ENCODE measurements at regions not wholly inside any gene's neighbourhood (a gene's known extent, or its start where the extent isn't known, plus 50 kb on each side); places are given as distances from the start of the nearest gene placed in this dataset.

DNA sequence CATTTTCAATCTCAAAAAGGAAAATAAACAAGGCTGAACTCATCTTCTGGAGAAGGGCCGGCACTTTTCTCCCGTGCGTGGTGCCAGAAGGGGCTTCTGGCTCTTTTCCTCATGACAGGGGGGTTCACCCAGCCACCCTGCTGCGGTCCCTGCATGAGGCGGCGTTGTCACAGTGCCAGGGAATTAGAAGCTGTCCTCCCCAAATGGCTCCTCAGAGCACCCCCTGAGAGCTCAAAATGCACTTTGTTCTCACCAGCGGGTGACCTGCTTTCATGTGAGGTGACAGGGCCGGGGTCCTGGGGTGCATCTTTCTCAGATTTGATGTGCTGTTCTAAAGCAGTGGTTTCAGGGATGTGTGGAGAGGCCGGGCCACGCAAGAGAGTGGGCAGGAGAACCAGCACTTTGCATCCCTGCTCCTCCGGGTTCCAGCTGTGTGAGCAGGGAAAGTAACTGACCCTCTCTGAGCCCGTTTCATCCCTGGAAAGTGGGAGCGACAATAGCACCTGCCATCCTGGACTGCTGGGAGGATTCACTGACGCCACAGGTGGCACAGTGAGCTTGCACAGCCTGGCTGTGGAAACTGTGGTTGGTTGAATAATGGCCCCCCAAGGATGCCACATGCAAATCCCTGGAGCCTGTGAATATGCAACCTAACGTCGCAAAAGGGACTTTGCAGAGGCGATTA is 94.0 kb downstream of the FOXL1 start:
- Histone ChIP-seq H3K36me3 (ENCODE audit: control insufficient read depth in 2 of 2, insufficient read depth in 1 of 2, low read length in 2 of 2) (no peaks in the 10 kb centered on the region), H3K9me3 (ENCODE audit: control insufficient read depth, insufficient read depth, low read depth, low read length) (no peaks in the 10 kb centered on the region), H3K4me3 (ENCODE audit: low read depth, low read length) (no peak overlapping the region), H3K27ac (ENCODE audit: extremely low read depth, low read depth, low read length) (no peak overlapping the region), H3K4me1 (ENCODE audit: control insufficient read depth, insufficient read depth, low read length) (no peaks in the 10 kb centered on the region)
- ChIA-PET POLR2A (interaction anchor here (0.6 kb wide), 1 partner anchor 8 kb away, joined by 3 read pairs; no protein-coding TSS in a partner anchor), CTCF (no interaction called here)
- TF ChIP-seq RBAK (tag by site-specific recombination; IDR thresholded peaks at IDR 0.05) (no peak), ZIC2 (tag by site-specific recombination; IDR thresholded peaks at IDR 0.05) (peak; percentile 83), ZNF621 (tag by site-specific recombination; IDR thresholded peaks at IDR 0.05) (no peak), ZSCAN23 (tag by site-specific recombination; IDR thresholded peaks at IDR 0.05) (no peak), SCRT2 (tag by site-specific recombination; IDR thresholded peaks at IDR 0.05) (peak; percentile 44)
- TF ChIP-seq, protein P1, sequence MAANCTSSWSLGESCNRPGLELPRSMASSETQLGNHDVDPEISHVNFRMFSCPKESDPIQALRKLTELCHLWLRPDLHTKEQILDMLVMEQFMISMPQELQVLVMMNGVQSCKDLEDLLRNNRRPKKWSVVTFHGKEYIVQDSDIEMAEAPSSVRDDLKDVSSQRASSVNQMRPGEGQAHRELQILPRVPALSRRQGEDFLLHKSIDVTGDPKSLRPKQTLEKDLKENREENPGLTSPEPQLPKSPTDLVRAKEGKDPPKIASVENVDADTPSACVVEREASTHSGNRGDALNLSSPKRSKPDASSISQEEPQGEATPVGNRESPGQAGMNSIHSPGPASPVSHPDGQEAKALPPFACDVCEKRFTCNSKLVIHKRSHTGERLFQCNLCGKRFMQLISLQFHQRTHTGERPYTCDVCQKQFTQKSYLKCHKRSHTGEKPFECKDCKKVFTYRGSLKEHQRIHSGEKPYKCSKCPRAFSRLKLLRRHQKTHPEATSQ (tag by site-specific recombination; IDR thresholded peaks at IDR 0.05) = no peak

DNA sequence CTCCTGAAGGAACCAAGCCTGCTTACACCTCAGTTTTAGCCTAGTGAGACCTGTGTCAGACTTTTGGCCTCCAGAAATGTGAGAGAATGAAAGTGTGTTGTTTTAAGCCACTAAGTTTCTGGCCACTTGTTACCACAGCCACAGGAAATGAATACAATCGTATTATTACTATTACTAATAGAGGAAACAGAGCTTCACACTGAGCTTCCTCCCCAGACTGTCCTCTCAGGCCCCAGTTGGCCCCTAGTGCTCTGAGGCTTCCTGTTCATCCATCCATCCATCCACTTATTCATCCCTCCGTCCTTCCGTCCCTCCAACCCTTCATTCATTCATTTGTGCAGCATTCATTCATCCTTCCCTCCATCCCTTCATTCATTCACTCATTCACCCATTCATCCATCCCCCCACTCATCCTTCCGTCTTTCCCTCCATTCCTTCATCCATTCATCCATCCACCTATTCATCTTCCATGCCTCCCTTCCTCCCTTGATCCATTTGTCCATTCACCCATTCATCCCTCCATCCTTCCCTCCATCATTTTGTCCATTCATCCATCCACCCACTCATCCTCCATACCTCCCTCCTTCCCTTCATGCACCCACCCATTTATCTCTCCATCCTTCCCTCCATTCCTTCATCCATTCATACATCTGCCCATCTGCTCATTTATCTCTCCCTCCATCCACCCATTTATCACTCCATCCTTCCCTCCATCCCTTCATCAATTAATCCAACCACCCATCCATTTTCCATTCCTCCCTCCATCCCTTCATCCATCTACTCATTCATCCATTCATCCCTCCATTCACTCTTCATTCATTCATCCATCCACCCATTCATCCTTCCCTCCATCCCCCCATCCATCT is 95.0 kb downstream of the FOXL1 start:
- Histone ChIP-seq H3K9me3 (ENCODE audit: control insufficient read depth, insufficient read depth, low read depth, low read length) (no peaks in the 10 kb centered on the region), H3K27ac (ENCODE audit: extremely low read depth, low read depth, low read length) (no peak overlapping the region), H3K4me3 (ENCODE audit: low read depth, low read length) (no peak overlapping the region), H3K4me1 (ENCODE audit: control insufficient read depth, insufficient read depth, low read length) (no peaks in the 10 kb centered on the region), H3K36me3 (ENCODE audit: control insufficient read depth in 2 of 2, insufficient read depth in 1 of 2, low read length in 2 of 2) (no peaks in the 10 kb centered on the region)
- TF ChIP-seq, protein P2, sequence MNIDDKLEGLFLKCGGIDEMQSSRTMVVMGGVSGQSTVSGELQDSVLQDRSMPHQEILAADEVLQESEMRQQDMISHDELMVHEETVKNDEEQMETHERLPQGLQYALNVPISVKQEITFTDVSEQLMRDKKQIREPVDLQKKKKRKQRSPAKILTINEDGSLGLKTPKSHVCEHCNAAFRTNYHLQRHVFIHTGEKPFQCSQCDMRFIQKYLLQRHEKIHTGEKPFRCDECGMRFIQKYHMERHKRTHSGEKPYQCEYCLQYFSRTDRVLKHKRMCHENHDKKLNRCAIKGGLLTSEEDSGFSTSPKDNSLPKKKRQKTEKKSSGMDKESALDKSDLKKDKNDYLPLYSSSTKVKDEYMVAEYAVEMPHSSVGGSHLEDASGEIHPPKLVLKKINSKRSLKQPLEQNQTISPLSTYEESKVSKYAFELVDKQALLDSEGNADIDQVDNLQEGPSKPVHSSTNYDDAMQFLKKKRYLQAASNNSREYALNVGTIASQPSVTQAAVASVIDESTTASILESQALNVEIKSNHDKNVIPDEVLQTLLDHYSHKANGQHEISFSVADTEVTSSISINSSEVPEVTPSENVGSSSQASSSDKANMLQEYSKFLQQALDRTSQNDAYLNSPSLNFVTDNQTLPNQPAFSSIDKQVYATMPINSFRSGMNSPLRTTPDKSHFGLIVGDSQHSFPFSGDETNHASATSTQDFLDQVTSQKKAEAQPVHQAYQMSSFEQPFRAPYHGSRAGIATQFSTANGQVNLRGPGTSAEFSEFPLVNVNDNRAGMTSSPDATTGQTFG (tag by site-specific recombination; IDR thresholded peaks at IDR 0.05; ENCODE audit: borderline replicate concordance) = 0 out of 2 replicates have a peak, but pooled peaks have one; percentile 43
- TF ChIP-seq, protein P3, sequence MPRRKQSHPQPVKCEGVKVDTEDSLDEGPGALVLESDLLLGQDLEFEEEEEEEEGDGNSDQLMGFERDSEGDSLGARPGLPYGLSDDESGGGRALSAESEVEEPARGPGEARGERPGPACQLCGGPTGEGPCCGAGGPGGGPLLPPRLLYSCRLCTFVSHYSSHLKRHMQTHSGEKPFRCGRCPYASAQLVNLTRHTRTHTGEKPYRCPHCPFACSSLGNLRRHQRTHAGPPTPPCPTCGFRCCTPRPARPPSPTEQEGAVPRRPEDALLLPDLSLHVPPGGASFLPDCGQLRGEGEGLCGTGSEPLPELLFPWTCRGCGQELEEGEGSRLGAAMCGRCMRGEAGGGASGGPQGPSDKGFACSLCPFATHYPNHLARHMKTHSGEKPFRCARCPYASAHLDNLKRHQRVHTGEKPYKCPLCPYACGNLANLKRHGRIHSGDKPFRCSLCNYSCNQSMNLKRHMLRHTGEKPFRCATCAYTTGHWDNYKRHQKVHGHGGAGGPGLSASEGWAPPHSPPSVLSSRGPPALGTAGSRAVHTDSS (tag by site-specific recombination; IDR thresholded peaks at IDR 0.05) = no peak
- TF ChIP-seq ZNF366 (tag by site-specific recombination; conservative IDR thresholded peaks at IDR 0.05) = peak; percentile 97
- ChIA-PET CTCF (no interaction called here), POLR2A (interaction anchor here (0.6 kb wide), 1 partner anchor 9 kb away, joined by 3 read pairs; no protein-coding TSS in a partner anchor)

DNA sequence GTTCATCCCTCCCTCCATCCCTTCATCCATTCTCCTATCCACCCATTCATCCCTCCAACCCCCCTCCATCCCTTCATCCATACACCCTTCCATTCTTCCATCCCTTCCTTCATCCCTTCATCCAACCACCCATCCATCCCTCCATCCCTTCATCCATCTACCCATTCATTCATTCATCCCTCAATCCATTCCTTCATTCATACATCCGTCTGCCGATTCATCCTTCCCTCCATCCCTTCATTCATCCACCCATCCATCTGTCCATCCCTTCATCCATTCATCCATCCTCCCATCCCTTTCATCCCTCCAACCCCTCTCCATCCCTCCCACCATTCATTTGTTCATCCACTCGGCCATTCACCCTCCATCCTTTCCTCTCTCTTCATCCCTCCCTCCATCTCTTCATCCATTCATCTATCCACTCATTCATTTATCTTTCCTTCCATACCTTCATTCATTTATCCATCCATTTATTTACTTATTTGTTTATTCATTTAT is 95.7 kb downstream of the FOXL1 start:
- TF ChIP-seq ZNF366 (tag by site-specific recombination; conservative IDR thresholded peaks at IDR 0.05) = peak; percentile 91
- TF ChIP-seq KLF9 (tag by site-specific recombination; IDR thresholded peaks at IDR 0.05; ENCODE audit: low read depth) = no peak
- TF ChIP-seq SALL2 (tag by site-specific recombination; IDR thresholded peaks at IDR 0.05; ENCODE audit: borderline replicate concordance) = no peak
- H3K36me3 ChIP-seq (ENCODE audit: control insufficient read depth in 2 of 2, insufficient read depth in 1 of 2, low read length in 2 of 2) = no peaks in the 10 kb centered on the region
- no peak overlapping the region for H3K4me3 ChIP-seq (ENCODE audit: low read depth, low read length)
- POLR2A ChIA-PET = no interaction called here
- H3K9me3 ChIP-seq (ENCODE audit: control insufficient read depth, insufficient read depth, low read depth, low read length) = no peaks in the 10 kb centered on the region
- no peak overlapping the region for H3K27ac ChIP-seq (ENCODE audit: extremely low read depth, low read depth, low read length)
- CTCF ChIA-PET = no interaction called here
- H3K4me1 ChIP-seq (ENCODE audit: control insufficient read depth, insufficient read depth, low read length) = no peaks in the 10 kb centered on the region
